OCI-LY1 (cell line): ENCODE measurements at regions not wholly inside any gene's neighbourhood (a gene's known extent, or its start where the extent isn't known, plus 50 kb on each side); places are given as distances from the start of the nearest gene placed in this dataset.
"Not testable (repeated sequence)": the region's sequence is repeated elsewhere in the genome, so short reads cannot be mapped to it uniquely, and the experiment has no call there.

Source experiments
- H2AFZ ChIP-seq: fragments of 200-600 bp; sonication (generic), shearing (Covaris generic); 2 replicates; pipeline ENCODE4 v1.6.0; 2014; ENCODE audit warnings: antibody characterized with exemption, mild to moderate bottlenecking, low read length
- H3F3A ChIP-seq: fragments of 200-600 bp; sonication (generic), shearing (Covaris generic); 2 replicates; pipeline ENCODE4 v1.6.0; 2014; ENCODE audit warnings: mild to moderate bottlenecking, antibody characterized with exemption, low read length, moderate library complexity; ENCODE audit not compliant: insufficient read depth
- H3K27ac ChIP-seq: fragments of 200-600 bp; sonication (generic); 2 replicates; pipeline ENCODE4 v1.5.1; 2014; ENCODE audit warnings: low read length, mixed run types, mild to moderate bottlenecking, low read depth; ENCODE audit not compliant: poor library complexity, severe bottlenecking
- H3K27me3 ChIP-seq: fragments of 200-600 bp; sonication (generic); 2 replicates; pipeline ENCODE4 v1.6.0; 2014; ENCODE audit warnings: antibody characterized with exemption, mild to moderate bottlenecking, low read length, moderate library complexity; ENCODE audit not compliant: insufficient read depth
- H3K36me3 ChIP-seq: fragments of 200-600 bp; sonication (generic); 2 replicates; pipeline ENCODE4 v1.6.1; 2014; ENCODE audit warnings: mild to moderate bottlenecking, antibody characterized with exemption, low read length, moderate library complexity, mixed read lengths; ENCODE audit not compliant: insufficient read depth
- H3K4me1 ChIP-seq: fragments of 200-600 bp; sonication (generic); 2 replicates; pipeline ENCODE4 v1.5.1; 2014; ENCODE audit warnings: mild to moderate bottlenecking, low read length, moderate library complexity; ENCODE audit not compliant: insufficient read depth, severe bottlenecking
- H3K4me2 ChIP-seq: fragments of 200-600 bp; sonication (generic), shearing (Covaris generic); 2 replicates; pipeline ENCODE4 v1.6.1; 2014; ENCODE audit warnings: low read length
- H3K4me3 ChIP-seq: fragments of 200-600 bp; sonication (generic); 2 replicates; pipeline ENCODE4 v1.5.1; 2014; ENCODE audit warnings: low read length, low read depth, mild to moderate bottlenecking, mixed read lengths; ENCODE audit not compliant: poor library complexity, severe bottlenecking
- H3K79me2 ChIP-seq: fragments of 200-600 bp; shearing (Covaris generic); 2 replicates; pipeline ENCODE4 v1.6.1; 2016; ENCODE audit warnings: mixed run types, low read length, mixed read lengths; ENCODE audit not compliant: insufficient read depth
- H3K9ac ChIP-seq: fragments of 200-600 bp; sonication (generic), shearing (Covaris generic); 2 replicates; pipeline ENCODE4 v1.6.1; 2014; ENCODE audit warnings: mild to moderate bottlenecking, low read length, mixed read lengths
- H3K9me2 ChIP-seq: fragments of 200-600 bp; sonication (generic), shearing (Covaris generic); 2 replicates; pipeline ENCODE4 v1.6.1; 2014; ENCODE audit warnings: low read depth, mild to moderate bottlenecking, low read length, mixed read lengths
- H3K9me3 ChIP-seq: fragments of 200-600 bp; shearing (Covaris generic); 2 replicates; pipeline ENCODE4 v1.6.1; 2014; ENCODE audit warnings: low read length, mixed read lengths
- H4K20me1 ChIP-seq: fragments of 200-600 bp; sonication (generic), shearing (Covaris generic); 2 replicates; pipeline ENCODE4 v1.6.0; 2016; ENCODE audit warnings: mild to moderate bottlenecking, low read length; ENCODE audit not compliant: insufficient read depth
- EZH2 ChIP-seq: fragments of 200-600 bp; sonication (generic), shearing (Covaris generic); IDR thresholded peaks from 2 replicates; pipeline ENCODE4 v1.8.0; 2017; ENCODE audit warnings: borderline replicate concordance, mixed run types, mild to moderate bottlenecking, antibody characterized with exemption, low read length, moderate library complexity, mixed read lengths
- TF ChIP-seq, protein P1 (sequence below): fragments of 200-600 bp; sonication (generic), shearing (Covaris generic); IDR thresholded peaks from 2 replicates; pipeline ENCODE4 v1.5.1; 2017; ENCODE audit warnings: mild to moderate bottlenecking, antibody characterized with exemption, low read length, moderate library complexity, mixed read lengths

GRCh38 chr2:208686665-208687064, 280.1 kb downstream of the PTH2R start:
- no peaks in the 10 kb centered on the region for H4K20me1 ChIP-seq
- no peak overlapping the region for H3K4me3 ChIP-seq
- no peaks in the 10 kb centered on the region for H3K4me1 ChIP-seq
- no peak overlapping the region for H2AFZ ChIP-seq
- H3K27me3 ChIP-seq: no peaks in the 10 kb centered on the region
- H3K4me2 ChIP-seq: no peak overlapping the region
- no peaks in the 10 kb centered on the region for H3K36me3 ChIP-seq
- H3K79me2 ChIP-seq: no peaks in the 10 kb centered on the region
- no peaks in the 10 kb centered on the region for H3K9me2 ChIP-seq
- H3K9ac ChIP-seq: no peak overlapping the region
- no peaks in the 10 kb centered on the region for H3F3A ChIP-seq
- TF ChIP-seq EZH2: no peak
- TF ChIP-seq, protein P1, sequence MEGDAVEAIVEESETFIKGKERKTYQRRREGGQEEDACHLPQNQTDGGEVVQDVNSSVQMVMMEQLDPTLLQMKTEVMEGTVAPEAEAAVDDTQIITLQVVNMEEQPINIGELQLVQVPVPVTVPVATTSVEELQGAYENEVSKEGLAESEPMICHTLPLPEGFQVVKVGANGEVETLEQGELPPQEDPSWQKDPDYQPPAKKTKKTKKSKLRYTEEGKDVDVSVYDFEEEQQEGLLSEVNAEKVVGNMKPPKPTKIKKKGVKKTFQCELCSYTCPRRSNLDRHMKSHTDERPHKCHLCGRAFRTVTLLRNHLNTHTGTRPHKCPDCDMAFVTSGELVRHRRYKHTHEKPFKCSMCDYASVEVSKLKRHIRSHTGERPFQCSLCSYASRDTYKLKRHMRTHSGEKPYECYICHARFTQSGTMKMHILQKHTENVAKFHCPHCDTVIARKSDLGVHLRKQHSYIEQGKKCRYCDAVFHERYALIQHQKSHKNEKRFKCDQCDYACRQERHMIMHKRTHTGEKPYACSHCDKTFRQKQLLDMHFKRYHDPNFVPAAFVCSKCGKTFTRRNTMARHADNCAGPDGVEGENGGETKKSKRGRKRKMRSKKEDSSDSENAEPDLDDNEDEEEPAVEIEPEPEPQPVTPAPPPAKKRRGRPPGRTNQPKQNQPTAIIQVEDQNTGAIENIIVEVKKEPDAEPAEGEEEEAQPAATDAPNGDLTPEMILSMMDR: no peak
- no peaks in the 10 kb centered on the region for H3K9me3 ChIP-seq
- H3K27ac ChIP-seq: no peak overlapping the region

DNA sequence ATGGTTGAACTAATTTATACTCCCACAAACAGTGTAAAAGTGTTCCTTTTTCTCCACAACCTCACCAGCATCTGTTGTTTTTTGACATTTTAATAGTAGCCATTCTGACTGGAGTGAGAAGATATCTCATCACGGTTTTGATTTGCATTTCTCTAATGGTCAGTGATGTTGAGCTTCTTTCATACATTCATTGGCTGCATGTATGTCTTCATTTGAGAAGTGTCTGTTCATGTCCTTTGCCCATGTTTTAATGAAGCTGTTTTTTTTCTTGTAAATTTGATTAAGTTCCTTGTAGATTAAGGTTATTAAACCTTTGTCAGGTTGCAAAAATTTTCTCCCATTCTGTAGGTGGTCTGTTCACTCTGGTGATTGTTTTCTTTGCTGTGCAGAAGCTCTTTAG, 281.1 kb downstream of the PTH2R start:
- not testable (repeated sequence) for H4K20me1 ChIP-seq, H3F3A ChIP-seq, H3K27me3 ChIP-seq, H3K9me3 ChIP-seq, H3K27ac ChIP-seq, H3K36me3 ChIP-seq, H3K4me3 ChIP-seq, H3K9ac ChIP-seq, H3K4me1 ChIP-seq, H3K9me2 ChIP-seq, H3K79me2 ChIP-seq, H2AFZ ChIP-seq, H3K4me2 ChIP-seq

- H3K9me3 ChIP-seq: no peaks in the 10 kb centered on the region
- H3K79me2 ChIP-seq: no peaks in the 10 kb centered on the region
- TF ChIP-seq, protein P1: no peak
- no peak for TF ChIP-seq EZH2
- no peaks in the 10 kb centered on the region for H3K36me3 ChIP-seq
- H3K9ac ChIP-seq: no peak overlapping the region
- no peaks in the 10 kb centered on the region for H3K9me2 ChIP-seq
- H2AFZ ChIP-seq: no peak overlapping the region
- no peak overlapping the region for H3K4me2 ChIP-seq
- no peak overlapping the region for H3K27ac ChIP-seq
- H4K20me1 ChIP-seq: no peaks in the 10 kb centered on the region
- H3K4me3 ChIP-seq: no peak overlapping the region
- H3K4me1 ChIP-seq: no peaks in the 10 kb centered on the region
- no peaks in the 10 kb centered on the region for H3K27me3 ChIP-seq
- no peaks in the 10 kb centered on the region for H3F3A ChIP-seq
Observed at GRCh38 chr2:208698114-208698513, 291.5 kb downstream of the PTH2R start.

GRCh38 chr2:208708486-208708885, 301.9 kb downstream of the PTH2R start:
- no peaks in the 10 kb centered on the region for H4K20me1 ChIP-seq
- no peaks in the 10 kb centered on the region for H3K4me1 ChIP-seq
- no peak overlapping the region for H3K9ac ChIP-seq
- no peaks in the 10 kb centered on the region for H3K79me2 ChIP-seq
- H3F3A ChIP-seq: no peaks in the 10 kb centered on the region
- H3K9me3 ChIP-seq: no peaks in the 10 kb centered on the region
- H3K27me3 ChIP-seq: no peaks in the 10 kb centered on the region
- TF ChIP-seq, protein P1: no peak
- TF ChIP-seq EZH2: no peak
- H3K9me2 ChIP-seq: no peaks in the 10 kb centered on the region
- no peaks in the 10 kb centered on the region for H3K36me3 ChIP-seq
- no peak overlapping the region for H2AFZ ChIP-seq
- H3K4me3 ChIP-seq: no peak overlapping the region
- no peak overlapping the region for H3K4me2 ChIP-seq
- no peak overlapping the region for H3K27ac ChIP-seq
